ENCODE measurements at regions not wholly inside any gene's neighbourhood (a gene's known extent, or its start where the extent isn't known, plus 50 kb on each side); places are given as distances from the start of the nearest gene placed in this dataset.

- DNase-seq (ENCODE audit: insufficient read length, low spot score, missing footprints), result peak; percentile 18
- no peaks in the 10 kb centered on the region for H3K79me2 ChIP-seq (ENCODE audit: insufficient read depth, low read length)
- H3K27me3 ChIP-seq (ENCODE audit: insufficient read depth, low read length), result no peaks in the 10 kb centered on the region
- no peaks in the 10 kb centered on the region for H3K9me3 ChIP-seq (ENCODE audit: low read depth, low read length)
- no peaks in the 10 kb centered on the region for H3K4me1 ChIP-seq (ENCODE audit: insufficient read depth, low read length)
- H3K27ac ChIP-seq (ENCODE audit: low read depth, low read length), result no peak overlapping the region
- no peak overlapping the region for H3K4me3 ChIP-seq (ENCODE audit: insufficient read depth, low read length)
- no peak overlapping the region for H3K4me2 ChIP-seq (ENCODE audit: insufficient read depth, low read length)
- no peak overlapping the region for H2AFZ ChIP-seq (ENCODE audit: low read length)
- H3K36me3 ChIP-seq (ENCODE audit: insufficient read depth, low read length), result no peaks in the 10 kb centered on the region
- H4K20me1 ChIP-seq (ENCODE audit: insufficient read depth, low read length), result no peaks in the 10 kb centered on the region
- TF ChIP-seq CTCF (IDR thresholded peaks at IDR 0.05; ENCODE audit: extremely low read depth, low read depth, low read length), result no peak
Measured at GRCh38 chr4:159719531-159719930, 616.7 kb downstream of the RAPGEF2 start.

GRCh38 chr4:159722052-159722451 lies 619.2 kb downstream of the RAPGEF2 start:
- H2AFZ ChIP-seq (ENCODE audit: low read length), result no peak overlapping the region
- no peaks in the 10 kb centered on the region for H3K9me3 ChIP-seq (ENCODE audit: low read depth, low read length)
- H4K20me1 ChIP-seq (ENCODE audit: insufficient read depth, low read length), result no peaks in the 10 kb centered on the region
- H3K4me2 ChIP-seq (ENCODE audit: insufficient read depth, low read length), result no peak overlapping the region
- H3K4me3 ChIP-seq (ENCODE audit: insufficient read depth, low read length), result no peak overlapping the region
- no peaks in the 10 kb centered on the region for H3K36me3 ChIP-seq (ENCODE audit: insufficient read depth, low read length)
- no peaks in the 10 kb centered on the region for H3K4me1 ChIP-seq (ENCODE audit: insufficient read depth, low read length)
- H3K79me2 ChIP-seq (ENCODE audit: insufficient read depth, low read length), result no peaks in the 10 kb centered on the region
- H3K27me3 ChIP-seq (ENCODE audit: insufficient read depth, low read length), result no peaks in the 10 kb centered on the region
- DNase-seq (ENCODE audit: insufficient read length, low spot score, missing footprints), result peak; percentile 32
- no peak overlapping the region for H3K27ac ChIP-seq (ENCODE audit: low read depth, low read length)
- TF ChIP-seq CTCF (IDR thresholded peaks at IDR 0.05; ENCODE audit: extremely low read depth, low read depth, low read length), result no peak

GRCh38 chr4:159722918-159723317 lies 620.0 kb downstream of the RAPGEF2 start:
- no peak overlapping the region for H2AFZ ChIP-seq (ENCODE audit: low read length)
- H3K9me3 ChIP-seq (ENCODE audit: low read depth, low read length), result no peaks in the 10 kb centered on the region
- DNase-seq (ENCODE audit: insufficient read length, low spot score, missing footprints), result no peak
- no peaks in the 10 kb centered on the region for H4K20me1 ChIP-seq (ENCODE audit: insufficient read depth, low read length)
- no peak overlapping the region for H3K4me3 ChIP-seq (ENCODE audit: insufficient read depth, low read length)
- H3K4me1 ChIP-seq (ENCODE audit: insufficient read depth, low read length), result no peaks in the 10 kb centered on the region
- no peaks in the 10 kb centered on the region for H3K79me2 ChIP-seq (ENCODE audit: insufficient read depth, low read length)
- H3K27ac ChIP-seq (ENCODE audit: low read depth, low read length), result no peak overlapping the region
- H3K36me3 ChIP-seq (ENCODE audit: insufficient read depth, low read length), result no peaks in the 10 kb centered on the region
- no peak for TF ChIP-seq CTCF (IDR thresholded peaks at IDR 0.05; ENCODE audit: extremely low read depth, low read depth, low read length)
- no peaks in the 10 kb centered on the region for H3K27me3 ChIP-seq (ENCODE audit: insufficient read depth, low read length)
- H3K4me2 ChIP-seq (ENCODE audit: insufficient read depth, low read length), result no peak overlapping the region

- no peak overlapping the region for H2AFZ ChIP-seq (ENCODE audit: low read length)
- no peak overlapping the region for H3K4me3 ChIP-seq (ENCODE audit: insufficient read depth, low read length)
- H4K20me1 ChIP-seq (ENCODE audit: insufficient read depth, low read length), result no peaks in the 10 kb centered on the region
- no peak for DNase-seq (ENCODE audit: insufficient read length, low spot score, missing footprints)
- no peaks in the 10 kb centered on the region for H3K27me3 ChIP-seq (ENCODE audit: insufficient read depth, low read length)
- no peak overlapping the region for H3K4me2 ChIP-seq (ENCODE audit: insufficient read depth, low read length)
- no peaks in the 10 kb centered on the region for H3K36me3 ChIP-seq (ENCODE audit: insufficient read depth, low read length)
- TF ChIP-seq CTCF (IDR thresholded peaks at IDR 0.05; ENCODE audit: extremely low read depth, low read depth, low read length), result no peak
- H3K79me2 ChIP-seq (ENCODE audit: insufficient read depth, low read length), result no peaks in the 10 kb centered on the region
- no peak overlapping the region for H3K27ac ChIP-seq (ENCODE audit: low read depth, low read length)
- H3K4me1 ChIP-seq (ENCODE audit: insufficient read depth, low read length), result no peaks in the 10 kb centered on the region
- H3K9me3 ChIP-seq (ENCODE audit: low read depth, low read length), result no peaks in the 10 kb centered on the region
Measured at GRCh38 chr4:159723341-159724048, 620.6 kb downstream of the RAPGEF2 start.
